ENCODE measurements at regions not wholly inside any gene's neighbourhood (a gene's known extent, or its start where the extent isn't known, plus 50 kb on each side); places are given as distances from the start of the nearest gene placed in this dataset.

- Histone ChIP-seq H3K4me2 (ENCODE audit: insufficient read depth, insufficient read length, low read length) (no peak overlapping the region), H4K8ac (replicated peaks; ENCODE audit: insufficient read length, low read depth, low read length) (no peak overlapping the region), H2BK15ac (ENCODE audit: low read depth, low read length) (no peak overlapping the region), H2BK12ac (ENCODE audit: insufficient read length, low read depth, low read length) (no peak overlapping the region), H4K5ac (ENCODE audit: insufficient read length, low read depth, low read length) (no peak overlapping the region), H4K91ac (ENCODE audit: insufficient read length, low read depth, low read length) (no peak overlapping the region), H2BK120ac (ENCODE audit: low read depth, low read length, poor library complexity, severe bottlenecking) (no peak overlapping the region), H3K23me2 (ENCODE audit: insufficient read length, low read depth, low read length, poor library complexity, severe bottlenecking) (no peaks in the 10 kb centered on the region), H3K23ac (ENCODE audit: insufficient read length, low read depth, low read length) (no peak overlapping the region), H3K27ac (ENCODE audit: insufficient read length, low read depth, low read length) (no peak overlapping the region), H3K4me1 (ENCODE audit: insufficient read depth, low read length) (no peaks in the 10 kb centered on the region), H2BK5ac (ENCODE audit: insufficient read length, low read length) (no peak overlapping the region), H3K14ac (ENCODE audit: insufficient read depth, low read length) (no peak overlapping the region), H2AK5ac (ENCODE audit: insufficient read length, low read length) (no peak overlapping the region), H3K27me3 (ENCODE audit: insufficient read depth, low read length) (no peaks in the 10 kb centered on the region), H3T11ph (ENCODE audit: low read length) (no peak overlapping the region), H3K79me1 (ENCODE audit: insufficient read depth, low read depth, low read length, poor library complexity, severe bottlenecking) (no peaks in the 10 kb centered on the region), H3K9me3 (ENCODE audit: control insufficient read depth, low read depth, low read length) (no peaks in the 10 kb centered on the region), H2AFZ (ENCODE audit: low read length) (no peak overlapping the region), H3K18ac (ENCODE audit: insufficient read length, low read depth, low read length) (no peak overlapping the region), H4K20me1 (ENCODE audit: control insufficient read depth, insufficient read depth, insufficient read length) (no peaks in the 10 kb centered on the region), H3K4ac (ENCODE audit: low read depth, low read length) (no peak overlapping the region), H2BK20ac (ENCODE audit: low read depth, low read length, poor library complexity, severe bottlenecking) (no peak overlapping the region), H3K56ac (ENCODE audit: insufficient read length, low read depth, low read length) (no peak overlapping the region), H3K9ac (ENCODE audit: extremely low read depth, insufficient read length, low read length) (no peak overlapping the region), H3K79me2 (ENCODE audit: insufficient read depth, low read length) (no peaks in the 10 kb centered on the region)
- Mint-ChIP-seq H3K4me1 (no peaks in the 10 kb centered on the region), H3K36me3 (ENCODE audit: insufficient read depth in 1 of 3, low read depth in 3 of 3) (peaks cover 0 to 14% (median 0%) of the 10 kb centered on the region in 3 experiments; a peak in 2 of 7 replicates), H3K9me3 (peaks cover 9 to 14% of the 10 kb centered on the region in 2 experiments; a peak in 4 of 5 replicates), H3K4me3 (no peak overlapping the region), H3K27ac (no peak overlapping the region), H3K27me3 (ENCODE audit: low read depth) (no peaks in the 10 kb centered on the region; the same call in 1 of the 2 replicates)
- no CpG with 5 or more reads among the region's 1 CpG for WGBS (ENCODE audit: extremely low coverage, insufficient read length, low lambda C conversion rate)
- DNase-seq = no peak
- TF ChIP-seq, protein P1, sequence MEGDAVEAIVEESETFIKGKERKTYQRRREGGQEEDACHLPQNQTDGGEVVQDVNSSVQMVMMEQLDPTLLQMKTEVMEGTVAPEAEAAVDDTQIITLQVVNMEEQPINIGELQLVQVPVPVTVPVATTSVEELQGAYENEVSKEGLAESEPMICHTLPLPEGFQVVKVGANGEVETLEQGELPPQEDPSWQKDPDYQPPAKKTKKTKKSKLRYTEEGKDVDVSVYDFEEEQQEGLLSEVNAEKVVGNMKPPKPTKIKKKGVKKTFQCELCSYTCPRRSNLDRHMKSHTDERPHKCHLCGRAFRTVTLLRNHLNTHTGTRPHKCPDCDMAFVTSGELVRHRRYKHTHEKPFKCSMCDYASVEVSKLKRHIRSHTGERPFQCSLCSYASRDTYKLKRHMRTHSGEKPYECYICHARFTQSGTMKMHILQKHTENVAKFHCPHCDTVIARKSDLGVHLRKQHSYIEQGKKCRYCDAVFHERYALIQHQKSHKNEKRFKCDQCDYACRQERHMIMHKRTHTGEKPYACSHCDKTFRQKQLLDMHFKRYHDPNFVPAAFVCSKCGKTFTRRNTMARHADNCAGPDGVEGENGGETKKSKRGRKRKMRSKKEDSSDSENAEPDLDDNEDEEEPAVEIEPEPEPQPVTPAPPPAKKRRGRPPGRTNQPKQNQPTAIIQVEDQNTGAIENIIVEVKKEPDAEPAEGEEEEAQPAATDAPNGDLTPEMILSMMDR (conservative IDR thresholded peaks at IDR 0.05) = no peak
Observed at GRCh38 chr13:76106763-76107162, 470.6 kb downstream of the LMO7 start.
